Body of pancreas (tissue), 4 donors: ENCODE measurements at regions not wholly inside any gene's neighbourhood (a gene's known extent, or its start where the extent isn't known, plus 50 kb on each side); places are given as distances from the start of the nearest gene placed in this dataset.

Experiments used
- ATAC-seq: fragments of 150-250 bp; one replicate; pipeline ENCODE4 v1.9.1; 2016
- DNase-seq, 4 donors: peaks; one replicate each; pipeline ENCODE4 v3.0.0-alpha.2; 2019
- H3K27ac ChIP-seq, 4 donors: fragments of 200-600 bp; sonication (generic); 1 replicate in 3 of 4; 2 replicates in 1 of 4; pipeline versions ENCODE4 v1.5.1 to v1.6.1; 2016 to 2019; ENCODE audit warnings: mild to moderate bottlenecking in 1 of 4, mixed read lengths in 1 of 4, moderate library complexity in 1 of 4
- H3K27me3 ChIP-seq, 2 donors: fragments of 200-600 bp; sonication (generic); one replicate each; pipeline ENCODE4 v1.6.0; 2016; ENCODE audit warnings: mild to moderate bottlenecking in 1 of 2
- H3K36me3 ChIP-seq, 2 donors: fragments of 200-600 bp; sonication (generic); replicated peaks in 1 of 2; 2 replicates each; pipeline ENCODE4 v1.5.1; 2016; ENCODE audit warnings: low read depth in 2 of 2; ENCODE audit not compliant: insufficient read depth in 1 of 2
- H3K4me1 ChIP-seq: fragments of 200-600 bp; sonication (generic); one replicate; pipeline ENCODE4 v1.6.0; 2016
- H3K4me3 ChIP-seq, 2 donors: fragments of 200-600 bp; sonication (generic); 1 replicate in 1 of 2; 2 replicates in 1 of 2; pipeline ENCODE4 v1.5.1; 2016 to 2019
- H3K9me3 ChIP-seq, 3 donors: fragments of 200-600 bp; sonication (generic); 1 replicate in 2 of 3; 2 replicates in 1 of 3; pipeline ENCODE4 v1.5.1; 2016
- POLR2A ChIP-seq, 3 donors: fragments of 450-650 bp; IDR thresholded peaks; one replicate each; pipeline ENCODE4 v1.6.1; 2016; ENCODE audit warnings: antibody characterized with exemption in 3 of 3, mild to moderate bottlenecking in 2 of 3
- WGBS, 2 donors: methylation state at CpG; one replicate each; pipeline ENCODE4 v1.1.5; 2017; 5-methylcytosine and 5-hydroxymethylcytosine counted together
- intact Hi-C: fragments of 100-400 bp; cut with DNase I; formaldehyde crosslinking; loops from one replicate; pipeline ENCODE4 v1.15.1; 2023
- TF ChIP-seq, protein P1 (sequence below), 7 experiments: fragments of 450-650 bp in 4 of 7; fragments of 200-600 bp in 3 of 7; sonication (generic) in 3 of 7; IDR thresholded peaks; one replicate each; pipeline ENCODE4 v1.5.1; 2016 to 2019; ENCODE audit warnings: antibody characterized with exemption in 7 of 7

DNA sequence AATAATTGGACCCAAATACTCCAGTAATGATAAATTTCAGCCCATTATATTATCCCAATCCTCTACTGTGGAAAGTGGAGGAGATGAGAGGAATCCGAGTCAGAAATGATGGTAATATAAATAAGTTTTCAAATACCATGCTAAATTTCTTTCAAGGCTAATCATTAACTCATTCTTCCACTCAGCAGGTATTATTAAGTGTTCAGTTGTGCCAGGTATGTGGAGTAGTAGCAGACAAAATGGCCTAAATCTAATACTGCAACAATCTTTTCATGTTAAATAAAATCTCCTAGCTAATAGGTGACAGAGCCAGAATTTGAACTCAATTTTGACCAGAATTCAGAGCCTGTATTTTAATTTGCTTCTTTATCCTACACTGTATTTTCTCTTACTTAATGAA, 538.6 kb upstream of the ROBO2 start:
- 14 to 16% methylated on average over 1 of the region's 1 CpG for WGBS, 2 donors
- DNase-seq: no peak
- no peaks in the 10 kb centered on the region for H3K4me1 ChIP-seq
- ATAC-seq: no peak
- no peaks in the 10 kb centered on the region for H3K36me3 ChIP-seq
- H3K27me3 ChIP-seq: no peaks in the 10 kb centered on the region
- no peak overlapping the region for H3K4me3 ChIP-seq
- intact Hi-C loops: no loop called here
- H3K9me3 ChIP-seq: no peaks in the 10 kb centered on the region
- no peak overlapping the region for H3K27ac ChIP-seq
- no peak for TF ChIP-seq POLR2A (IDR thresholded peaks at IDR 0.05)
- TF ChIP-seq, protein P1, sequence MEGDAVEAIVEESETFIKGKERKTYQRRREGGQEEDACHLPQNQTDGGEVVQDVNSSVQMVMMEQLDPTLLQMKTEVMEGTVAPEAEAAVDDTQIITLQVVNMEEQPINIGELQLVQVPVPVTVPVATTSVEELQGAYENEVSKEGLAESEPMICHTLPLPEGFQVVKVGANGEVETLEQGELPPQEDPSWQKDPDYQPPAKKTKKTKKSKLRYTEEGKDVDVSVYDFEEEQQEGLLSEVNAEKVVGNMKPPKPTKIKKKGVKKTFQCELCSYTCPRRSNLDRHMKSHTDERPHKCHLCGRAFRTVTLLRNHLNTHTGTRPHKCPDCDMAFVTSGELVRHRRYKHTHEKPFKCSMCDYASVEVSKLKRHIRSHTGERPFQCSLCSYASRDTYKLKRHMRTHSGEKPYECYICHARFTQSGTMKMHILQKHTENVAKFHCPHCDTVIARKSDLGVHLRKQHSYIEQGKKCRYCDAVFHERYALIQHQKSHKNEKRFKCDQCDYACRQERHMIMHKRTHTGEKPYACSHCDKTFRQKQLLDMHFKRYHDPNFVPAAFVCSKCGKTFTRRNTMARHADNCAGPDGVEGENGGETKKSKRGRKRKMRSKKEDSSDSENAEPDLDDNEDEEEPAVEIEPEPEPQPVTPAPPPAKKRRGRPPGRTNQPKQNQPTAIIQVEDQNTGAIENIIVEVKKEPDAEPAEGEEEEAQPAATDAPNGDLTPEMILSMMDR (IDR thresholded peaks at IDR 0.05): no peak

DNA sequence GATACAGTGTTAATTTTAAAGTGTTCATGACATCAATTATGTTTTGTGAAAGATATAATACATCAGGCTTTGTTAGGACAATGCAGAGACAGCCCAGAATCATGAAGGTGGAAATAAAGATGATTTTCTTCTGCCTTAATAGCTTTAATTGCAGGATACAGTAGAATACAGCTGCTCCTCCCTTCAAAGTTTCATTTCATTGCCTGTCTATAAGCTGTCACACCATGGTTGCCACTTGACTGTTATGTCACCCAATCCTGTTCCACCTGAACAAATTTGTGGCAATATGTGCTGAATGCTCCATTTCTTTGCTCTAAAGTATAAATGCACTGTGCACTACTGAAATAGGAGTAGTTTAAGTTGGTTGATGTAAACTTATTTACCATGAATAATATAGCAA, 537.8 kb upstream of the ROBO2 start:
- TF ChIP-seq POLR2A (IDR thresholded peaks at IDR 0.05): no peak
- TF ChIP-seq, protein P1 (IDR thresholded peaks at IDR 0.05): no peak
- ATAC-seq: no peak
- H3K9me3 ChIP-seq: no peaks in the 10 kb centered on the region
- intact Hi-C loops: no loop called here
- no peaks in the 10 kb centered on the region for H3K4me1 ChIP-seq
- H3K27ac ChIP-seq: no peak overlapping the region
- no peak for DNase-seq
- H3K36me3 ChIP-seq: no peaks in the 10 kb centered on the region
- no peak overlapping the region for H3K4me3 ChIP-seq
- H3K27me3 ChIP-seq: no peaks in the 10 kb centered on the region

DNA sequence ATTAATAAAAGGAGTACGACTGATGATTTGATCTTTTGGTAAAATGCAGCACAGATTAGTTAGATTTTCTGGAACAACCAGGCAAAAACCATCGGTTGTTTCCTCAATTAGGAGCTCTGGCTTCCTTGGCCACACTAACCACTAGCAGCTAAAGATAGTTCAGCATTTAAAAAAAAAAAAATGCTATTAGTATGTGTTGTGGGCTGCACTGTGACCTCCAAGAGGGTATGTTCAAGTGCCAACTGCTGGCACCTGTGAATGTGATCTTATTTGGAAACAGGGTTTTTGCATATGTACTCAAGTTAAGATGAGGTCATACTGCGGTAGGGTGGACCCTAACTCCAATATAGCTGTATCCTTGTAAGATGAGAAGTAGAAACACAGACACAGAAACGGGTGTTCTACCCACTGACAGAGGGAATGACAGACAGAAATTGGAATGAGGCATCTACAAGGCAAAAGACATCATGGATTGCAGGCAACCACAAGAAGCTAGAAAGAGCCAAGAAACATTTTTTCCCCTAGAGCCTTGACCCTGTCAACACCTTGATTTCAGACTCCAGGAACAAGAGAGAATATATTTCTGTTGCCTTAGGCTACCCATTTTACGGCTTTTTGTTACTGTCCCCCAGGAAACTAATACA, 534.6 kb upstream of the ROBO2 start:
- DNase-seq: no peak

DNA sequence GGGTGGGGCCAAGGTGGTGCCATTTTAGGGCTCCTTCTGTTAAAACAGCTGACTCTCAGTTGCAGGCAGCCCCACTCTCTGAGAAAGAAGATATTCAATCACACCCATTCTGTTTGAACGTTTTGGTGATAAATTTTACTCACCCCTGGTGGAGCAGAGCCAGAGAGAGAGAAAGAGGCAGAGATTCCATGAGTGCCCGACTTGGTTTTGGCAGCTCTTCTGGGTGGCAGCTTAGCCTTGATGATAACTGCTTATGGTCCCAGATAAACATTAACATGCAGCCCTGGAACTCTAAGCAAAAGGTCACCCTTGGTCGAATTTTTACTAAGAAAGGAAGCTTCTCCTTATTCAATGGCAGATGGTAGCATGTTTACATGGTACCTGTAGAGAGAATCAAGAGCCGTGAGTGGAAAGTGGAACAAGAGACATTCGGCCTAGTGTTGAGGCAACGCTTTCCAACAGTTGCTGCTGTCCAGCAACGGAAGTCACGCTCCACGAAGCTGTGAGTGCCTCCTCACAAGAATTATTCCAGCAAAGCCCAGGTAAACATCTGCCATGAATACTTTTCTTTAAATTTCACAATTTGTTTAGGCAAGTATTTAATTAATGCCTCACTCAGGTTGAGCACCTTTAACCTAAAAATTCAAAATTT, 530.6 kb upstream of the ROBO2 start:
- 60 to 69% methylated on average over 9 of the region's 9 CpGs for WGBS, 2 donors
- ATAC-seq: no peak
- no peaks in the 10 kb centered on the region for H3K9me3 ChIP-seq
- no peak overlapping the region for H3K27ac ChIP-seq
- intact Hi-C loops: no loop called here
- no peak for TF ChIP-seq POLR2A (IDR thresholded peaks at IDR 0.05)
- TF ChIP-seq, protein P1 (IDR thresholded peaks at IDR 0.05): no peak
- H3K36me3 ChIP-seq: no peaks in the 10 kb centered on the region
- H3K27me3 ChIP-seq: no peaks in the 10 kb centered on the region
- no peaks in the 10 kb centered on the region for H3K4me1 ChIP-seq
- no peak for DNase-seq
- no peak overlapping the region for H3K4me3 ChIP-seq

More for the DNA sequence above, 534.6 kb upstream of the ROBO2 start:
- intact Hi-C loops: no loop called here
- H3K27me3 ChIP-seq: no peaks in the 10 kb centered on the region
- no peaks in the 10 kb centered on the region for H3K4me1 ChIP-seq
- WGBS, 2 donors: 58 to 59% methylated on average over 5 of the region's 5 CpGs
- H3K9me3 ChIP-seq: no peaks in the 10 kb centered on the region
- H3K36me3 ChIP-seq: no peaks in the 10 kb centered on the region
- ATAC-seq: no peak
- H3K27ac ChIP-seq: no peak overlapping the region
- TF ChIP-seq POLR2A (IDR thresholded peaks at IDR 0.05): no peak
- TF ChIP-seq, protein P1 (IDR thresholded peaks at IDR 0.05): no peak
- H3K4me3 ChIP-seq: no peak overlapping the region

DNA sequence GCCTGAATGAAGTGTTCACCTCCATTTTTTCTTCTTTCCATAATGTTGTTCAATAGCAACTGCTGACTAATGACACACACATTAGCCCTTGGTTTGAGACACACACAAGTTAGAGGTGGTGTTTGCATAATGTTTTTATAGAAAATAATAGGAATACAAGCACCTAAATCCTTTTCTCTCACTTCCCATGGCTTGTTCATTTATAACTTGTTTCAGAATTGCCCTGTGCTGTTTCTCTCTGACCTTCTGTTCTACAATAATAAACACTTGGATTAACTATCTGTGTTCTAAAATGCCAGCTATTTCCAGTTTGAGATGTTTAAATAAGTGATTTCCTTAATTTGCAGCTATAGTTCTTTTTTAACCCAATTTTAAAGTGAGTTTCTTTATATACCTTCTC, 525.1 kb upstream of the ROBO2 start:
- Histone ChIP-seq H3K27ac (no peak overlapping the region), H3K4me1 (no peaks in the 10 kb centered on the region), H3K4me3 (no peak overlapping the region), H3K9me3 (no peaks in the 10 kb centered on the region), H3K36me3 (no peaks in the 10 kb centered on the region), H3K27me3 (no peaks in the 10 kb centered on the region)
- intact Hi-C loops: no loop called here
- no peak for ATAC-seq
- DNase-seq: no peak
- TF ChIP-seq POLR2A (IDR thresholded peaks at IDR 0.05): no peak
- TF ChIP-seq, protein P1 (IDR thresholded peaks at IDR 0.05): no peak
